ENCODE measurements at regions not wholly inside any gene's neighbourhood (a gene's known extent, or its start where the extent isn't known, plus 50 kb on each side); places are given as distances from the start of the nearest gene placed in this dataset.

GRCh38 chr7:68384581-68384980, 1213.7 kb upstream of the AUTS2 start:
- H3K4me3 ChIP-seq, result no peak overlapping the region
- WGBS, 3 donors, result 83 to 100% (median 86%) methylated on average over 1 of the region's 1 CpG
- no peak overlapping the region for H3K27ac ChIP-seq
- no peak for DNase-seq
- H3K9me3 ChIP-seq, result no peaks in the 10 kb centered on the region
- no peaks in the 10 kb centered on the region for H3K27me3 ChIP-seq
- H3K4me1 ChIP-seq (ENCODE audit: insufficient read depth), result no peaks in the 10 kb centered on the region
- no peak for TF ChIP-seq POLR2A (IDR thresholded peaks at IDR 0.05)
- no peak for TF ChIP-seq CTCF (IDR thresholded peaks at IDR 0.05)
- TF ChIP-seq EP300 (IDR thresholded peaks at IDR 0.05), result no peak
- intact Hi-C loops (cut with DNase I), result no loop called here
- no peaks in the 10 kb centered on the region for H3K36me3 ChIP-seq

DNA sequence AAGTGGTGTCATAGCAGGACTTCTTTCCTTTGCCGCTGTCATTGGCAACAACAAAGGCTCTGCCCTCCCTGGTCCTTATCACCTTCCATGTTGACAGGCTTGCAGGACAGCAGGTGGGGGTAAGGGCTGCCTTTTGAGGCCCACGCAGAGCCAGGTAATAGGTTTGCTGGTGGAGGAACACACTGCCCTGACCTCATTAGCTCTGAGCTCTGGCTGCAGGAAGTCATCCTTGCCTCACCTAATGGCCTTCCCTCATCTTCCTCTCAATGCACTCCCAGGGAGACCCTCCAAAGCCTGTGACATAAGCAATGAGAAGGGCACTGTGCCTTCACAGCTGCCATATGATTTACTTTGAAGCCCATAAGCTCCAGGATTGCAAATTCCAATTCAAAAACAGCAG, 1205.2 kb upstream of the AUTS2 start:
- no peaks in the 10 kb centered on the region for H3K9me3 ChIP-seq
- H3K27me3 ChIP-seq, result no peaks in the 10 kb centered on the region
- TF ChIP-seq CTCF (IDR thresholded peaks at IDR 0.05) (no peak), EP300 (IDR thresholded peaks at IDR 0.05) (no peak), POLR2A (IDR thresholded peaks at IDR 0.05) (no peak)
- H3K27ac ChIP-seq, result no peak overlapping the region
- no peaks in the 10 kb centered on the region for H3K36me3 ChIP-seq
- DNase-seq, result no peak
- WGBS, 3 donors, result 38 to 70% (median 56%) methylated on average over 2 of the region's 2 CpGs
- no peak overlapping the region for H3K4me3 ChIP-seq
- H3K4me1 ChIP-seq (ENCODE audit: insufficient read depth), result no peaks in the 10 kb centered on the region
- intact Hi-C loops (cut with DNase I), result no loop called here

DNA sequence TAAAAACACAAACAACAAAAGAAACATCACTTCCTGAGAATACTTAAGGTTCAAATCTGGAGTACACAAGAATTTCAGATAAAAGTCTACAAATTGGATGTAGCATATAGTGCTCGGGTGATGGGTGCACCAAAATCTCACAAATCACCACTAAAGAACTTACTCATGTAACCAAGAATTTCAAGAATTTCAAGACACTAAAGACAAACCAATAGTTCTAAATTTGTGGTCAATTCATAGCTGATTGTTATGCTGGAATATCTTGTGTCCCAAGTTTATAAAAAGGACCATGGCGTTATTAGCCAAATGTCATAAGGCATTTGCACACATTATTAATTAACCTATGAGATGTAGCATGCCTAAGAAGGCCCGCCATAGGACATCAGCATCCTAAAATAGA, 1204.1 kb upstream of the AUTS2 start:
- Histone ChIP-seq H3K4me3 (no peak overlapping the region), H3K4me1 (ENCODE audit: insufficient read depth) (no peaks in the 10 kb centered on the region), H3K27ac (no peak overlapping the region), H3K36me3 (no peaks in the 10 kb centered on the region), H3K27me3 (no peaks in the 10 kb centered on the region), H3K9me3 (no peaks in the 10 kb centered on the region)
- 78 to 89% (median 87%) methylated on average over 3 of the region's 3 CpGs for WGBS, 3 donors
- DNase-seq, result no peak
- intact Hi-C loops (cut with DNase I), result no loop called here
- TF ChIP-seq POLR2A (IDR thresholded peaks at IDR 0.05), result no peak
- no peak for TF ChIP-seq EP300 (IDR thresholded peaks at IDR 0.05)
- TF ChIP-seq CTCF (IDR thresholded peaks at IDR 0.05), result no peak

GRCh38 chr7:68399991-68400590, 1198.2 kb upstream of the AUTS2 start:
- H3K9me3 ChIP-seq, result no peaks in the 10 kb centered on the region
- 62 to 77% (median 63%) methylated on average over 6 of the region's 6 CpGs for WGBS, 3 donors
- H3K27me3 ChIP-seq, result no peaks in the 10 kb centered on the region
- DNase-seq, result no peak
- H3K36me3 ChIP-seq, result no peaks in the 10 kb centered on the region
- intact Hi-C loops (cut with DNase I), result no loop called here
- TF ChIP-seq EP300 (IDR thresholded peaks at IDR 0.05) (no peak), CTCF (IDR thresholded peaks at IDR 0.05) (no peak), POLR2A (IDR thresholded peaks at IDR 0.05) (no peak)
- H3K4me3 ChIP-seq, result no peak overlapping the region
- H3K27ac ChIP-seq, result no peak overlapping the region
- no peaks in the 10 kb centered on the region for H3K4me1 ChIP-seq (ENCODE audit: insufficient read depth)

Data from ovary (tissue), 7 donors.